ENCODE measurements at regions not wholly inside any gene's neighbourhood (a gene's known extent, or its start where the extent isn't known, plus 50 kb on each side); places are given as distances from the start of the nearest gene placed in this dataset.

GRCh38 chr4:105057370-105058105 lies 89.1 kb upstream of the TET2 start:
- TF ChIP-seq, protein P1, sequence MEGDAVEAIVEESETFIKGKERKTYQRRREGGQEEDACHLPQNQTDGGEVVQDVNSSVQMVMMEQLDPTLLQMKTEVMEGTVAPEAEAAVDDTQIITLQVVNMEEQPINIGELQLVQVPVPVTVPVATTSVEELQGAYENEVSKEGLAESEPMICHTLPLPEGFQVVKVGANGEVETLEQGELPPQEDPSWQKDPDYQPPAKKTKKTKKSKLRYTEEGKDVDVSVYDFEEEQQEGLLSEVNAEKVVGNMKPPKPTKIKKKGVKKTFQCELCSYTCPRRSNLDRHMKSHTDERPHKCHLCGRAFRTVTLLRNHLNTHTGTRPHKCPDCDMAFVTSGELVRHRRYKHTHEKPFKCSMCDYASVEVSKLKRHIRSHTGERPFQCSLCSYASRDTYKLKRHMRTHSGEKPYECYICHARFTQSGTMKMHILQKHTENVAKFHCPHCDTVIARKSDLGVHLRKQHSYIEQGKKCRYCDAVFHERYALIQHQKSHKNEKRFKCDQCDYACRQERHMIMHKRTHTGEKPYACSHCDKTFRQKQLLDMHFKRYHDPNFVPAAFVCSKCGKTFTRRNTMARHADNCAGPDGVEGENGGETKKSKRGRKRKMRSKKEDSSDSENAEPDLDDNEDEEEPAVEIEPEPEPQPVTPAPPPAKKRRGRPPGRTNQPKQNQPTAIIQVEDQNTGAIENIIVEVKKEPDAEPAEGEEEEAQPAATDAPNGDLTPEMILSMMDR (IDR thresholded peaks at IDR 0.05; ENCODE audit: low read depth, low read length): no peak
- DNase-seq (ENCODE audit: low read depth in 2 of 2): peak in 1 of 2 donors; percentile 14
- no peak overlapping the region for H3K4me3 ChIP-seq (replicated peaks in 1 of 2; ENCODE audit: low read depth in 2 of 2, low read length in 2 of 2)

DNA sequence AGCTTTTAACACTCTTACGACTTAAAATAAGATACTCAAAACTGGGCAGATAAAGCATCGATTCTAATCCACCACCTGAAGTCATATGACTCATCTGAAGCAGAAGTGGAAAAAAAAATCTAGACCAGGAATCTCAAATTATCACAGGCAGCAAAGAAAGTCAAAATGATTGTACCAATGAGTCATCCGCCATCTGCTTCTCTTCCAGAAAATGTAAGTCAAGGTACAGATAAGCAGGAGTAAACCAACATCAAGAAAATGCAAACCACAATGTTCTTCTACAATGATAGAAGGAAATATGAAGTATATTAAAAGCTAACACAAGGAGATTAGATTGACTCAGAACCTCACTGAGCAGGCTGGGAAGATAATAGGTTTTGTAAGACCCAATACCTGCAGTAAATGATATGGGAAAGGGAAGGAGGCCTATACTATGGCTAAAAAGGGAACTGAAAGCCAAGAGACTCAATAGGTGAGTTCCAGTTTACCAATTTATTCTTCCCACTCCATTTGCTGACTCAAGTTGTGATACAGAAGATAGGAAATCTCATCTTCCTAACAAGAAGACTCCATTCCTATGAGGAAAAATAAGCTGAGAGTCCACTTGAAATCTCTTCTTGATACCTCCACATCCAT lies 88.4 kb upstream of the TET2 start:
- DNase-seq (ENCODE audit: low read depth in 2 of 2): peak; percentile 21 to 39
- TF ChIP-seq, protein P1 (IDR thresholded peaks at IDR 0.05; ENCODE audit: low read depth, low read length): no peak
- H3K4me3 ChIP-seq (replicated peaks in 1 of 2; ENCODE audit: low read depth in 2 of 2, low read length in 2 of 2): no peak overlapping the region

DNA sequence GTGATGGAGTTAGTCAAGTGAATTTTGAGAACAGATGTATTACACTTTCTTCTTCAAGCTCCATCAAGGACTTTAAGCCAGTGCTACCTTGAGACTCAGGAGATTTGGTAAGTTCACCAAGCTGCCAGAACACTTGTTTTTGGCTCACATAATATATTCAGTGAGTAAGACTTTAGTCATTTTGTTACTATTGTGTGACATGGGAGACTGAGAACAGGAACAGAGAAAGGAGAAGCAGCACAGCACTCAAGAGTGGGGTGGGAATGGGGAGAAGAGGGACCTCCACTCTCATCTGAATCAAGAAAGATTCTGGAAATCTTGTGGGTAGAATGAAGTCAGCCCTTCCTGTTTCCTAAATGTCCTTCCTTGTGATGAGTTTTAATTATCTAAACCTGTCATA lies 87.3 kb upstream of the TET2 start:
- TF ChIP-seq, protein P1 (IDR thresholded peaks at IDR 0.05; ENCODE audit: low read depth, low read length): no peak
- DNase-seq (ENCODE audit: low read depth in 2 of 2): peak in 1 of 2 donors; percentile 28
- H3K4me3 ChIP-seq (replicated peaks in 1 of 2; ENCODE audit: low read depth in 2 of 2, low read length in 2 of 2): no peak overlapping the region

- DNase-seq (ENCODE audit: low read depth in 2 of 2): peak in 1 of 2 donors; percentile 40
- H3K4me3 ChIP-seq (replicated peaks in 1 of 2; ENCODE audit: low read depth in 2 of 2, low read length in 2 of 2): no peak overlapping the region
- TF ChIP-seq, protein P1 (IDR thresholded peaks at IDR 0.05; ENCODE audit: low read depth, low read length): no peak
Measured at GRCh38 chr4:105060628-105061027, 86.0 kb upstream of the TET2 start.

DNA sequence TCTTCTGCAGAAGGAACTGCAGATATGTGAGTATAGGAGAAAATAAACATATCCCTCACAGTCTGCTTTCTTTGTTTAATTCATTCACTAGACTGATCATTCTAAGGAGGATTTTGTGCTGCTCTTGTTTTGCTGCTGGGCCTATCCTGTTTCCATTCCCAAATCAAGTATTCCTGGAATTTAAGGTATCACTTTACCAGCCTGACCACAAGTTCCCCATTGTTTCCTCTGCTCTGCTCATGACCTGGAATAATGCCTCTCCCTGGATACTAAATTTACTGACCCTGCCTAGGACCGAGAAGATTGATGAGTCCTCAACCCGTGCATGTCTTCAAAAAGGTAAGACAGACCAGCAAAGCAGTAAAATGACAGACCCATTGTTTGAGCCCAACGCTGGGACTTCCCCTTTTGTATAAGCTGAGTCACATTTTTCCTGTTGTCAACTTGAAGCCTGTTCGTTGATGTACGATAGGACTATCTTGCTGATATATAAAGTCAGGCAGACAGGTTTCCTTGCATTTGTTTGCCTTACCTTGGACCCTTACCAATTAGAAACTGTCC lies 85.5 kb upstream of the TET2 start:
- TF ChIP-seq, protein P1 (IDR thresholded peaks at IDR 0.05; ENCODE audit: low read depth, low read length): no peak
- peak; percentile 59 to 63 for DNase-seq (ENCODE audit: low read depth in 2 of 2)
- H3K4me3 ChIP-seq (replicated peaks in 1 of 2; ENCODE audit: low read depth in 2 of 2, low read length in 2 of 2): no peak overlapping the region

DNA sequence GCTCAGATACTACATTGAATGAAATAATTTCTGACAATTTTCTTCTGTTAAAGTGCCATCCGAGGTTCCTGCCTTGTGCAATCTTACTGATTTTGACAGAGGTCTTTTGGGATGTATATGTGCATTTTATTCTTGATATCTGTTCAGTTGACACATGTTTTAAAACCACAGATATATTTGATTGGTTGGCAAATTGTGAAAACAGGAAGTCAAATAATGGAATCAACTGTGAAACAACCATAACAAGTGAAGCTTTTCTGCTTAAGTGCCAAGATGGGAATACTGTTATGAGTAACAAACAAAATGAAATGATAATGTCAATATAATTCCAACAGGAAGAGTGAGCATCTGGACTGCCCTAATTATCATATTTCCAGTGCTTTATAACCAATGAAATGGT lies 84.9 kb upstream of the TET2 start:
- peak in 1 of 2 donors; percentile 8 for DNase-seq (ENCODE audit: low read depth in 2 of 2)
- TF ChIP-seq, protein P1 (IDR thresholded peaks at IDR 0.05; ENCODE audit: low read depth, low read length): no peak
- H3K4me3 ChIP-seq (replicated peaks in 1 of 2; ENCODE audit: low read depth in 2 of 2, low read length in 2 of 2): no peak overlapping the region
